ENCODE measurements at regions not wholly inside any gene's neighbourhood (a gene's known extent, or its start where the extent isn't known, plus 50 kb on each side); places are given as distances from the start of the nearest gene placed in this dataset.

DNA sequence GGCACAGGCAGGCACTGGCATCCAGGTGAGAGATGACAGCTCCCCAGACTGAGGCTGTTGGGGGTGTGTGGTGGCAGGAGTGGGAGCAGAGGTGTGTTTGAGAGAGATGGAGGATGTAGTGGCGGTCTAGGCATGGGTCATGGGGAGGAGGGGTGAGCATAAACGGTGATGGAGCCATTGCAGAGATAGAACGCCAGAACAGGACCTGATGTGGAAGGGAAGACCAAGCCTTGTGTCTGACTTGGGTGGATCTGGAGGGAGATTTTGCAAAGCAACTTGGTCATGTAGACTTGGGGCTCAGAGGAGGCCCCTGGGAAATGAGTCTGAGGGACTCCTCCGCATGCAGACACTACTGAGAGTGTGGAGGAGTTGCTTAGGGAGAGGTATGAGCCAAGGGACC lies 50.0 kb upstream of the CLDN5 start:
- DNase-seq, result no peak

- DNase-seq, result peak; percentile 4
Measured at GRCh38 chr22:19576460-19577421, 52.5 kb upstream of the CLDN5 start.

DNA sequence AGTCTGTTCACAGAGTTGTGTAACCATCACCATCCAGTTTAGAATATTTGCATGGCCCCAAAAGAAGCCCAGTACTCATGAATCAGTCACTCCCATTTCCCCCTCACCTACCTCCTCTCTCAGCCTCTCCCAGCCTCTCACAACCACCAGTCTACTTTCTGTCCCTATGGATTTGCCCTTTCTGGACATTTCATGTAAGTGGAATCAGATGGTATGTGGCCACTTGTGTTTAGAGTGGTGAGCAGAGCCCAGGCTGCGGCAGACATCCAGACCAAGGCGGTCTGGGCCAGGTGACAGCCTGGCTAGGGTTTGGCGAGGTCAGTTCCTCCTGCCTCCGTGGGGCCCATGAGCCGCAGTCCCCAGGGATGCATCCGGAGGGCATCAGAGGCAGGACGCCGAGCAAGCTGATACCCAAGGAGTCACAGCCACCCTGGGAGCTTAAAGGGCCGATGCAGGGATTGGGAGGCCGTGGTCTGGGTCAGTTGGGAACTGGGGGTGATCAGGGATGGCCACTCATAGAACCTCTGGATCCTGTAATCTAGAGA lies 53.3 kb upstream of the CLDN5 start:
- no peak for DNase-seq

- no peak for DNase-seq
Measured at GRCh38 chr22:19578180-19579004, 54.2 kb upstream of the CLDN5 start.

DNA sequence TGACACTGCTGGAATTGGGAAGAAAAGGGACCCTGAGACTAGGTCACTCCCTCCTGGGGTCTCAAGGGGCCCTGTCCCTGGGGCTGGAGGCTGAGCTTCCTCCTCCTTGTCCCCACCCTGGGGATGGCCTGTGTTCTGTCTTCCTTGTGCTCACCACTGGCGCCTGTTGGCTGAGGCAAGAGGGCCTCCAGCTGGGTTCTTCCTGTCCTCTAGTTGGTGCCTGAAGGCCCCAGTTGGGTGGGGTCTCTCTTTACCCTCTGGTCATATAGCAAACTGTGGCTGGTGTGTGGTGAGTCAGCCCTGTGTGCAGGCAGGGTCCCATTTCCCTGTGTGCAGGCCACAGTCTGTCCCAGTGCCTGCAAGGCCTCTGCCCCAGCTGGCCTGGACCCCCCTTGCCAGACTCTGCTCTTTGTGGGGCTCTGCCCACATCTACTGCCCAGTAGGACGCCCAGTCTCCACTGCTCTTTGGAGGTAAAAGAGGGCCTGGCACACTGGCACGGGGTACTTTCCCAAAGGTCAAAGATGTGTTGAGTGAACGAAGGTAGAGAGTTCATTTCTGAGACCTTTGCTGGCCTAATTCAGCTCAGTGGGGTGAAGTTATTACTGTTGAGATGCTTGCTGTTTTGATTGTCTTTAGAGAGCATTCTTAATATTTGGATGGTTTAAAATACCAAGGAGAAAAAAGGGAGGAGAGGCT lies 55.1 kb upstream of the CLDN5 start:
- DNase-seq, result no peak

DNA sequence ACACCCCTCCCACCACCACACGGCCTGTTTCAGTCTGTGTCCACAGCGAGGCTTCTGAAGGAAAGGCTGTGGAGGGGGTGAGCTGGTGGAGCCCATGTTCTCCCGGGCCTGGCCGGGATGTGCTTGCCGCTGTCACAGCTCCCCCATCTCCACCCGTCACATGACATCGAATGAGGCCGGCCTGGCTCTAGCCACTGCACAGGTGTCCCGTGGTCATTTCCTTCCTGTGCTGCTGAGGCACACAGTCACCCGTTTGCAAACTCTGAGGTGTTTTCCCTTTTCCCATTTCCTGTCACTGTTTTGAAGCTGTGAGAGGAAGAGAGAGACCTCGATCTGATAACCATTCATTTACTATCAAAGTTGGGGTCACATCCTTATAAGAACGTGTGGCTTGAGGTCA lies 55.7 kb upstream of the CLDN5 start:
- DNase-seq, result no peak

- no peak for DNase-seq
Measured at GRCh38 chr22:19580291-19580890, 56.2 kb upstream of the CLDN5 start.

DNA sequence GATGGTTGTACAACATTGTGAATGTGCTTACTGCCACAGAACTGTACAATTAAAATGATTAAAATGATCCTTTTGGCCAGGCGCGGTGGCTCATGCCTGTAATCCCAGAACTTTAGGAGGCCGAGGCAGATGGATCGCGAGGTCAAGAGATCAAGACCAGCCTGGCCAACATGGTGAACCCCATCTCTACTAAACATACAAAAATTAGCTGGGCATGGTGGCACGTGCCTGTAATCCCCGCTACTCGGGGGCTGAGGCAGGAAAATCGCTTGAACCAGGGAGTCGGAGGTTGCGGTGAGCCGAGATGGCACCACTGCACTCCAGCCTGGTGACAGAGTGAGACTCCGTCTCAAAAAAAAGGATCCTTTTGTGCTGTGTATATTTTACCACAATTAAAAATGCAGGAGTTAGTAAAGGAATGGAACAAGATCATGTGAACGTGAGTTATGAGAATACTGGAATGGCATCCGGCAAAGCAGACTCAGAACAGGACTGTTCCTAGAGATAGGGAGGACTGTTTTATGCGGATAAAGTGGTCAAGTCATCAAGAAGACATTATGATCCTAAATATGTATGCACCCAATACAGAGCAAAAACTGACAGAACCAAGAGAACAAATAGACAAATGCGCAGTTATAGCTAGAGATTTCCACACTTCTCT lies 58.0 kb upstream of the CLDN5 start:
- no peak for DNase-seq

DNA sequence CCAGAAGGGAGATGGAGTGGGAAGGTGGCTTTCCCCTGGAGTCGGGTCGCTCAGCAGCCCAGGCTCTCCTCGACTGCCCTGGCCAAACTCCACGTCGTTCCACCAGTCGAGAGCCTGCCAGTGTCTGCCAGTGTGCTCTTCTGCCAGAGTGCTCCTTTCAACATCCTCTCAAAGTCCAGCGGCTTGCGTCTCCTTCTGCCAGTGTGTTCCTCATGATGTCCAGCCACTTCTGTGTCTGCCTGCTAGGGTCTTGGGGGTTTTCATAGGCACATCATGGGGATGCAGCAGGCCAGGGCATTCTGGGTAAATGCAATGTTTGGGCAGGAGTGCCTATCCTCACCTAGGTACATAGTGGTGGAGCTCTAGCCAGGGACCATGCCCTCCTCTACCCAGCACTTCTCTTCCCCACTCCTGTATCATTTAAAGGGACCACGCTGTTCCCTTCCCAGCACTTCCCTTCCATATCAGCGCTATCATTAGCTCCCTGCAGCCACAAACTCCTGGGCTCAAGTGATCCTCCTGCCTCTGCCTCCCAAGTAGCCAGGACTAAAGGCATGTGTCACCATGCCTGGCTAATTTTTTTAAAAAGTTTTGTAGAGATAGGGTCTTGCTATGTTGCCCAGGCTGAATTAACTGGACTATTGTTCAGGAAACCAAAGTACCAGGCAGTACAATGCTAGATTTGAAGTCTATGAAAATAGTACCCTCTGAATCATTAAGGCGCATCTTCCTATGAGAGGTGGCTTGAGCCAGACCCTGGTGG lies 62.9 kb upstream of the CLDN5 start:
- no peak for DNase-seq

GRCh38 chr22:19590696-19591095 lies 66.5 kb upstream of the CLDN5 start:
- no peak for DNase-seq

GRCh38 chr22:19591568-19591967 lies 67.4 kb upstream of the CLDN5 start:
- no peak for DNase-seq

GRCh38 chr22:19592464-19592863 lies 68.3 kb upstream of the CLDN5 start:
- DNase-seq, result no peak

DNA sequence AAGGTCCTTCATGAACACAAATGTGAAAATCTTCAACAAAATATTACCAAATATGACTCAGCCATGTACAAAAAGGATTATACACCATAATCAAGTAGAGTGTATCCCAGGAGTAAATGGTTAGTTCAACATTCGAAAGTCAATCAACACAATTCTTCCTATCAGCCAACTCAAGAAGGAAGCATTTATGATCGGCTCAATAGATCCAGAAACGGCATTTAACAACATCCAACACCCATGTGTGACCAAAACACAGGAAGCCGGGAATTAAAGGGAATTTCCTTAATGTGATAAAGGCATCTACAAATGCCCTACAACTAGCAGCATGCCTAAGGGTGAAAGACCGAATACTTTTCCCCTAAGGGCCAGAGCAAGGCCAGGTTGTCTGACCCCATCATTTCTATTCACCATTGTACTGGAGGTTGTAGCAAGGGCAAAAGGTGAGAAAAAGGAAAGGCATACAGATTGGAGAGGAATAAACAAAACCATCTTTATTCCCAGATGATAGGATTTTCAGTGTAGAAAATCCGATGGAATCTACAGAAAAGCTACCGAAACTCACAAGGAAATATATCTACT lies 69.9 kb upstream of the CLDN5 start:
- no peak for DNase-seq

GRCh38 chr22:19595532-19595931 lies 71.3 kb upstream of the CLDN5 start:
- DNase-seq, result no peak

- DNase-seq, result no peak
Measured at GRCh38 chr22:19596680-19597398, 72.6 kb upstream of the CLDN5 start.

GRCh38 chr22:19597399-19597735 lies 73.2 kb upstream of the CLDN5 start:
- DNase-seq, result no peak

DNA sequence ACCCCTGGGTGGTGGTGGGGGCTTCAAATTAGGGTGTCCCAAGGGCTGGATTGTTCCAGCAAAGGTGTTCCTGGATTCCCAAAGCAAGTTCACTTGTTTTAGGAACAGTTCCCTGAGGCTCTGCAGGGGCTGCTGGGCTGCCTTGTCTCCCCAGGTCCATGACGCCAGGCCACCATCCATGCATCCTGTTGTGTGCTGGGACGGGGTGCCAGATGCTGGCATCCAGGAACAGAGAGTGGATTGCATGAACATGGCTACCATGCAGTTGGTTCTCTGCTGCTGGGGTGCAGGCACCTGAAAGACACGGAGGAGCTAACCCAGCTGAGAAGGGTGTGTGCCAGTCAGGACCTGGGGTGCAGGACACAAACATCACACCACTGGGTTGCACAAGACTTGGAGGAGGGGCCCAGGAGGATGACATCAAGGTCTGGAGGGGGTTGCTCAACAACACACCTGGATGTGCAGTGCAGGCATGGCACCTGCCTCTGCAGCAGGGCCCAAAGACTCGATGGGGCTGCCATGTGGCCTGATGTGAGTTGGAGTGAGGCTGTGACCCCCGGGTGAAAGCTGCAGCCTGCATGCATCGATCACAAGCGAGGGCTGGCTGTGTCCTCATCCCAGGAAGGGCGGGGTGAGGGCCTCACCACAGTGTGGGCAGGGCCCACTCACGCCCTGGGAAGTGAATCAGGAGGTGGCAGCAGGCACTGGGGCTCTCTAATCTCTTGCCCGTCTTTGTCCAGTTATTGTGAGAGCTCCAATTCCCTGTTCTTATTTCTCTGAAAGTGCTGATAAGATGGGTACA lies 74.0 kb upstream of the CLDN5 start:
- no peak for DNase-seq

DNA sequence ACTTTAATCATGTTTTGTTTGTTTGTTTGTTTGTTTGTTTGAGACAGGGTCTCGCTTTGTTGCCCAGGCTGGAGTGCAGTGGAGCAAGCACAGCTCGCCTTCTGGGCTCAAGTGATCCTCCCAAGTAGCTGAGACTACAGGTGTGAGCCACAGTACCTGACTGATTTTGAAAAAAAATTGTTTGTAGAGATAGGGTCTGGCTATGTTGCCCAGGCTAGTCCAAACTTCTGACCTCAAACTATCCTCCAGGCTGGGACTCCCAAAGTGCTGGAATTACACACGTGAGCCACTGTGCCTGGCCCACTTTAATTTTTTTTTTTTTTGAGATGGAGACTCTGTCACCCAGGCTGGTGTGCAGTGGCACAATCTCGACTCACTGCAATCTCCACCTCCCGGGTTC lies 74.8 kb upstream of the CLDN5 start:
- DNase-seq, result no peak

DNA sequence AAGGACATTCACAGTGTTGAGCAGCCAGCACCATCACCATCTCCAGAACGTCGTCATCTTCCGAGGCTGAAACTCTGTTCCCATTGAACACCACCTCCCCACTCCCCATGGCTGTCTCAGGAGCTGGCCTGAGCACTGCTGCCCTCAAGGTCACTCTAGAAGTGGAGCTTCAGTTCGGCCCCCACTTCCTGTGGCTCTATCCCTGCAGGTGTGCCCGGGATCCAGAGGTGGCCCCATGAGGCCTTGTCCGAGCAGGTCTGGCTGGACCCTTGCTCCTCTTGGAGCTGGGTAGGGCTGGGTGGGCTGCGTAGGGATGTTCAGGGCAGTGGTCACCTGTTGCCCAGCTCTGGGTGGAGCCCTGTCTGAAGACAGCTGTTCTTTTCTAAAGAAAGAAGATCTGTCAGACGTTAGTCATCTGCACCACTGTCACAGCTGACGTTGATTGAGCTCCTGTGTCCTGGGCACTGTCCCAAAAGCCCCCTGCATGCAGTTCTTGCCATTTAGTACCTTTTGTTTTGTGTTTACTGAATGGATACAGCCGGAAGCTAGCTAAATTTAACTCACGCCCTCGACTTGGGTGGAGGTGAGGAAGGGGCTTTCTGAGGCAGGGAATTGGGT lies 75.5 kb upstream of the CLDN5 start:
- DNase-seq, result no peak

All from DMS153 (cell line).